NCI-H146 (cell line): ENCODE measurements at regions not wholly inside any gene's neighbourhood (a gene's known extent, or its start where the extent isn't known, plus 50 kb on each side); places are given as distances from the start of the nearest gene placed in this dataset.
"Not testable (repeated sequence)": the region's sequence is repeated elsewhere in the genome, so short reads cannot be mapped to it uniquely, and the experiment has no call there.

Experiments
- DNase-seq: peaks from one replicate; lab custom pipeline; 2025; lab: John Stamatoyannopoulos, UW

DNA sequence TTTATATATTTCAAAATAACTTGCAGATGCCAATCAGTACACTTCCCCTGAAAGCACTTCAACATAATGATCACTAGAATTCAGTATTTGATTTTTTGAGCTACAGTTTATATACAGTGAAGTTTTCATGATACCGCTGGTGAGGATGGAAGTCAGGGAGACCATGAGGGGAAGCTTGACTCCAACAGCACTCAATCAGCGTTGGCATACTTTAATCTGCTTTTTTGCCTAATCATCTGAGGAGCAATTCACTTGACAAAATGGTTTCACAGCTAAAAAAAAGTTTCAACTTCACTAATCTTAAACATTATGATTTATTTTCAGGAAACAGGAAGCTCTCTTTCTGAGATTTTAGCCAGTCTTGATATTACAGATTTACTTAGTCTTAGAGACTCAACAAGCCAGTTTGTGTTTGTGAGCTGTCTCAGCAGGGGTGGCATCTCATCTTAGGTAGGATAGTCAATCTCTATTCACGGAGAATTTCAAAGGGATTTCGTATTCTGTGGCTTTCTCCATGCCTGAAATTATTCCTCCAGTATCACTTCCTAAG lies 111.4 kb upstream of the ARRDC3 start:
- DNase-seq: no peak

DNA sequence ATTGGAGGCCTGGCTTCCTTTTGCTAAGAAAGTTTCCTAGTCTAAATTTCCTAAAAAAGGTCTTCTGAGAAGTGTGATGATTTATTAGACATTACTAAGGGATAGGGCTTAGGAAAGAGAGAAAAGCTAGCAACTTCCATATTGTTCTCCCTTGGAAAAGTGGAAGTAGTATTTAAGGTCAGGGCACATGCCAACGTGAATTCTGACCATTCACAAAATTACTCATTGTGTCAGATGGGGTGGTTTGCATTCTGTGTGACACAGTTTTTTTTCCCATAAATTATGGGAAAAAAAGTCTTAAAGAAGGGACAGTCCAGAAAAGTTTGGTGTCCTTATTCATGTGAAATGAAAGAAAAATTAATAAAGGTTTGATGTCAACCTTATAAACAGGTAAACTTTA lies 110.0 kb upstream of the ARRDC3 start:
- DNase-seq: no peak

DNA sequence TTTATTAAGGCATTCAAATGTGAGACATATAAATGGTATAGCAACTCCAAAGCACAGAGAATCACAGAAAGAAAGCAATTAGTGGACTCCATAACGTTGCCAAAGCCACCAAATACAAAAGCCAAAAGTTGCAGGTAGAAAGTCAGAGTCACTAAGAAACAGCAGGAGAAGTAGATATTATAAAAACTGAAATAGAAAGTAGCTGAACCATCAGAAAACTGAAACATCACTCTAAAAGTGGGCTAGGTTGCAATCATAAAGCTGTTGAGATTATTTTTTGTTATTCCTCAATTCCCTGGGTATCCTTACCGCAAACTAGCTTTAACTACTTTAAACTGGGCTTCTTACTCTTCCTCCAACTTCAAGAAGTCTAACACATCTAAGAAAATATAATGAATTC lies 108.1 kb upstream of the ARRDC3 start:
- no peak for DNase-seq

DNA sequence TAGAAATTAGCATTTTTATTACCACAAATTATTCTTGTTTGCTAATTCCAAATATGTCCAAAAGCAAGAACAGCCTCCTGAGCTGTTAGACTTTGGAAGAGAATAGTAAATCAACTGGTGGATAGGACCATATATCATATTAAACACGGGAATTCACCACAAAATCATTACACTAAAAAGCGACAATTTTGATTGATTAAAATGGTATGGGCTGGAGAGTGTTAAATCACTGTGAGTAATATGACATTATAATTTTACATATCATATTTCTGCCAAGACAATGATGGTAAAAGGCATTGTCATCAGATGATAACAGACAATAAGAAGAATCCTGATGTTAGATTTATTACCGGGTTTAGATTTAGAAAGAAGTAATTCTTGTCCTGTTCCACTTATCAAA lies 107.2 kb upstream of the ARRDC3 start:
- no peak for DNase-seq

DNA sequence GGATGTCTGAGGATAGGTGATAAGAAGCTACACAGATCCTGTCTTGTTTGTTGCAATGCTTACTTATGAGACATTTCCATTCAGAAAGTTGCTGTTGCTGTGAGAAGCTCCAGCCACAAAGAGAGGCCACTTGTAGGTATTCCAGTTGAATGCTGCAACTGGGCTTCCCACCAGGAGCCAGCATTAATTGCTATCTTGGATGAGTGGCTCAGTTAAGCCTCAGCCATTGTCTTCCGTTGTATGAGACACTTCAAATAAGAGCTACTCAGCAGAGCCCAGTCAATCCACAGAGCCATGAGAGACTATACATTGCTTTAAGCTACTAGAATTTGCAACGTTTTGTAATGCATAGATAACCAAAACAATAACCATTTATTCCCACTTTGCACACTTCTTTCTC lies 104.3 kb upstream of the ARRDC3 start:
- DNase-seq: peak; percentile 14

DNA sequence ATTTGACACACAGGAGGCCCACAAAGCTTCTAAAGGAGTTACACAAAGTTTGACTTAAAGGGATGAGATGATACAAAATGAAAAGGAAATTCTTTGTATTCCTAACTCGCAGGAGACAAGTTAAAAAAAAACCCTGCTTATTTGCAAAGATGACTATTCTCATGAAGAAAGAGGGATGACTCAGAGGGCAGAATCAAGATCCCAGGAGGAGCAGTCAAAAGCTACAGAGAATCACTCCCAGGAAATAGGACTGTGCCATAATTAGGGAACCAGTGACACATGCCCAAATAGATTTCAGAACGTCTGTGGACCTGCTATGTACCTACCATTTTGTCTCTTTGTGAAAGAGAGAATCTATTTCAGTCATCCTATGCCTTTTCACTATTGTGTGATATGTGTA lies 103.5 kb upstream of the ARRDC3 start:
- DNase-seq: no peak

DNA sequence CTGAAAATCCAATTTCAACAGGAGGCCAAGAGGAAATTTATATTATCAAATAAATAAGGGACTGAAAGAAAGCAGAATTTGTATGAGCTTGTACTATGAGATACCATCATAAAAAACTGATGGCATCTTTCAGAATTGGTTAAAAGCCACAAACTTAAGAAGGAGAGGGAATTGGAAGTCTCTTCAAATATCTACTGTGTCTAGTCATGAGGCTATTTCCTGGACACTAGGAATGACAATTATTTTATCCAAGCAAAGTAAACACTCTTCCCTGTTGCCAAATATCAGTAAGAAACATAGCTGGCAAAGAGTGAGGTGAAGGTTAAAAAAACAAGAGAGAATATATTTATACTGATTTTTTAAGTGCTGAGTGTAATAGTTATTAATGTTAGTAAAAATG lies 101.5 kb upstream of the ARRDC3 start:
- no peak for DNase-seq

DNA sequence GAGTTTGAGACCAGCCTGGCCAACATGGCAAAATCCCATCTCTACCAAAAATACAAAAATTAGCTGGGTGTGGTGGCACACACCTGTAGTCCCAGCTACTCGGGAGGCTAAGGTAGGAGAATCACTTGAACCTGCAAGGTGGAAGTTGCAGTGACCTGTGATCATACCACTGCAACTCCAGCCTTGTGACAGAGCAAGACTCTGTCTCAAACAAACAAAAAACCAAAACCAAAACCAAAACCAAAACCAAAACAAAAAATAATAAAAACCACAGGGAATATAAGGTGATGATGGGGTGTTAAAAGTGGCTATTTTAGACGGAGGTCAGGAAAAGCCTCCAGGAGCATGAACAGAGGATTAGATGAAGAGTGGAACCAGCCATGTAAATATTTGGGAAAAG lies 96.3 kb upstream of the ARRDC3 start:
- not testable (repeated sequence) for DNase-seq

DNA sequence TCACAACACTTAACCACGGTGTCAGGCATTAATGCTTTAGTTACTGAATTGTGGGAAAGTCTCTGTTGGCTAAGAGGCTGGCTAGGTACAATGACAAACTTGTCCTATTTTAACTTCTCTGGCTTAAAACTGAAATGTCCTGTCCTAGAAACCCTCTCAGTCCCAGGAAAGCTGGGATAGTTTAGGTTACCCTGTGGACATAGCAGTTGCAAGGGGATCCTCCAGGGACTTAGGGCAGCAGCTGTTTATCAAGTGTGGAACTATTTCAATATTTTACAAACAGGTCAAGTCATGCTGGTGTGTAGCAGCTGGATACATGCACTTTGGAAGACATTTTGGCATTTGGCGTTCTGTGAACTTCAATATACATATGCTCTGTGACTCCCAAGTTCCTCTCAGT lies 95.0 kb upstream of the ARRDC3 start:
- no peak for DNase-seq

DNA sequence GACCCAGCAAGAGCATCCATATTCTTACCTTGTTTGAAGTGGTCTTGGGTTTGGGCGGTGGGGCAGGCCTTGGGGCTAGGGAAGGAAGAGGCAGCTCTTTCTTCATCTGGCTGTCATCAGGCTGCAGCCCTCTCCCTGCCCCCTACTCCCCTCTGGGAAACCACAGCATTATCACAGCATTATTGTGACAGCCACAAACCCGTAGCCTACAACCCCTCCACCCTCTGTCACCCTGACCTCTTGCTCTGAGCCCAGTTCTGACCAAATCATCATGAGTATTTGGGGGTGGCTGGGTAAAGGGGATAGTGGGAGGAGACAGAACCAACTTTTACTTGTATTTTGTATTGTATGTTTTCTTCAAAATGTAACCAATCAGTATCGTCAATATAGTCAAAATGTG lies 94.3 kb upstream of the ARRDC3 start:
- no peak for DNase-seq

DNA sequence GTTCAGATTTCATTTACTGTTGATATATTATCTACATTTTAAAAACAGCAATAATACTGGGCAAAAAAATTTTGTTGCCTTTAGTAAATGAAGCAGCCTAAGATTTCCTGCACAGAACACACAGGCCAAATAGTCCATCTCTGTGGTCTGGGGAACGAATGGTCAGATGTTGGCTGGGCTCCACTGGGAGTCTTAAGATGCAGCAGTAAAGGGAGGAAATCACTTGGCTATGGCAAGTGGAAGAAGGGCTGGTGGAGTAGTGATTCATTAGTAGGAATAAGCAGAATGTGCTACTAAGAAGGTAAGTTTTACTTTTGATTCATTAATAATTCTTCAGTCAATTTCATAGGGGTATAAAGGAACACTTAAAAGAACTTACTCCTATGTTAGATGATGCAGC lies 91.1 kb upstream of the ARRDC3 start:
- no peak for DNase-seq

DNA sequence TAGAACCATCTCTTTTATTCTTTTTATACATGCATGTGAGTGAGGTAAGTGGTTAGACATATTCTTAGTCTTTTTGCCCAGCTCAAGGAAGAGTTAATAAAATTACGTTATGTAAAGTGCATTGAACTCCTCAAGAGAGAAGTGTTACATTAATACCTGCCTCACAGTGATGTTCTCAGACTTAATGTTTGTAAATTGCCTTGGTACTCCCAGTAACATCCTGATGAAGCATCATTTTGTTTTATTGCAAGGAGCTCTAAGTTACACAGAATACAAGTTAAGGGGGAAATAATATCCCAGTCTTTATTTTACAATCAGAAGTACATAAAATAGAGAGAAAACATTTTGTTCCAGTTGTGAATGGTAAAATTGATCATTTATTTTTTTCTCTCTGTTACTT lies 89.5 kb upstream of the ARRDC3 start:
- no peak for DNase-seq

DNA sequence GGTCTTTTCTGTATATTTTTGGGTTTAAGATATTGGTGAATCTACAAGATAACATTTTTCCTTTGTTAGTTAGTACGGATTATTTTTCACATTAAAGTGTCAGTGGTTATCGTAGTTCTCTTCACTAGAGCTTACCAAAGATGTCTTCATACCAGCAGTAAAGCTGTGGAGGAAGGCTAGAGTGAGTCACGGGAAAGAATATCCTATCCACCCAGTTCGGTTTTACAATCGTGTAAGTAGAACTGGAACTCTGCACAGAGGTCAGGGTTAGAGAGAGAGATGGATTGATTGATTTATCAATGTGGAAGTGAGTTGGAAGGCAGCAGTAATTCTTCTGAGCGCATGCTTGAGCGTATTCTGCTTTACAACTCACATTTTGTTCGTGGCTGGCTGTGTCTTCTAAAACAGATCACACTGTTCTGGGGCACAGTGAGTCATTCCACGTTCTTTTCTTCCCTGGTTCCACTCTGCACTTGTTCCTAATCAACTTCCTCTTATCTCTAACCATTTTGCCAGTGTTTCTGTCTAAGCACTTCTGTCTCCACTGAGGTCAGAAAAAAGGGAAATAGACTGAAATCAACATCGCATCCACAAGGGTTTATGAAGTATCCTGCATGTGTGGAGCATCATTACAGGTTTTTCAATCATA lies 86.5 kb upstream of the ARRDC3 start:
- DNase-seq: no peak

DNA sequence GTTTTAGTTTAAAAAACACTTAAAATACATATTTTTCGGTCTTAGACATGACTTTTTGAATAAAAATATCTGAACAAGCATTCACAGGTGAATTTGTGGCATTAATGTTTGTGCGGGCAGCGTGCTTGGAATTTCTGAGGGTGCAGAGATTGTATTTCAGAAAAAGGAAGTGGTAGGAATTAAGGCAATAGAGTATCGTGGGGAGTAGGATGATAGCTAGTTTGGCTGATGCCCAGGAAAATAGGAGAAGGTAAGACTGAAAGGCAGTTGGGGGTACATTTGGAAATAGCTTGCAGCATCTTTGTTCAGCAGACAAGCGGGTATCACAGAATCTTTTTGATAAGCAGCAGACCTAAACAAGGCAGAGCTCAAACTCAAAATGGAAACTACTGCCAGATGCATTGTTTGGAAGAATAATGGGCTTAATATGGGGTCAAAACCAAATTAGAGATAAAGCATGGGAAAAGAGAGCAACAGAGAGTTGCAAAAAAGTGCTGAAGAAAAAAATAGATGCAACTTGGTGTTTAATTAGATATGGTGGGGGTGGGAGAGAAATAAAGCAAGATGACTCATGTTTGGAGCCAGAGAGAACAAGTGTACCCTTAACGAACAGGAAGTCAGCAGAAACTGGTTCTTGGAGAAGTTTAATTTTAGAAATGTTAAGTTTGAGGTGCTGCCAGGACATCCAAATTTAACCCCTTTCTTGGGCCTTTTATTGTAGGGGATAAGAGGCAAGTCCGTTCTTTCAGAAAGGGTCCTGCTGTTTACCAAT lies 85.7 kb upstream of the ARRDC3 start:
- DNase-seq: no peak

DNA sequence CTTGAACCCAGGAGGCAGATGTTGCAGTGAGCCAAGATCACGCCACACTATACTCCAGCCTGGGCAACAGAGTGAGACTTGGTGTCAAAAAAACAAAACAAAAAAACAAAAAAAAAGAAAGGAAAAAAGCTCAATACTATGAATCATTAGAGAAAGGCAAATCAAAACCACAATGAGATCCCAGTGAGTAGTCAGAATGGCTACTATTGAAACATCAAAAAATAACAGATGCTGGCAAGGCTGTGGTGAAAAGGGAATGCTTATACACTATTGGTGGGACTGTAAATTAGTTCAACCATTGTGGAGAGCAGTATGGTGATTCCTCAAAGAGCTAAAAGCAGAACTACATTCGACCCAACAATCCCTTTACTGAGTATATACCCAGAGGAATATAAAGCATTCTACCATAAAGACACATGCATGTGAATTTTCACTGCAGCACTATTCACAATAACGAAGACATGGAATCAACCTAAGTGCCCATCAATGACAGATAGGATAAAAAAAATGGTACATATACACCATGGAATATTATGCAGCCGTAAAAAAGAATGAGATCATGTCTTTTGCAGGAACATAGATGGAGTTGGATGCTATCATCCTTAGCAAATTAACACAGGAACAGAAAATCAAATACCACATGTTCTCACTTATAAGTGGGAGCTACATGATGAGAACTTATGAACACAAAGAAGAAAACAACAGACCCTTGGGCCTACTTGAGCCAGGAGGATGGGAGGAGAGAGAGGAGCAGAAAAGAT lies 81.9 kb upstream of the ARRDC3 start:
- DNase-seq: no peak

DNA sequence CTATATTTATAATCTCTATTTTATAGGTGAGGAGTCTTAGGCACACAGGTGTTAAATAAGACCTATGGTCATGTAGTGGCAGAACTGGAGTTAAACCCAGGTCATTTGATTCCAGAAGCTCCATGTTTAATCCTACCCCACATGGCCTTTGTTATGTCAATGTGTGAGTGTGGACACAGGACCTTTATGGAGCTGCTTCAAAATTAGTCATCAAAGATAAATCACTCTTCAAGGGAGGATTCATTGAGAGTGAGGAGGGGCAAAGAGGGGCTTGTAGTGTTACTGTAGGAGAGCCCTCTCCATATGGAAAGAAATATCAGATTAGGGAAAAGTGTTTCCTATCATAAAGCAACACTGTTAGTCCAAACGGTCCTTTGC lies 74.6 kb upstream of the ARRDC3 start:
- DNase-seq: no peak

DNA sequence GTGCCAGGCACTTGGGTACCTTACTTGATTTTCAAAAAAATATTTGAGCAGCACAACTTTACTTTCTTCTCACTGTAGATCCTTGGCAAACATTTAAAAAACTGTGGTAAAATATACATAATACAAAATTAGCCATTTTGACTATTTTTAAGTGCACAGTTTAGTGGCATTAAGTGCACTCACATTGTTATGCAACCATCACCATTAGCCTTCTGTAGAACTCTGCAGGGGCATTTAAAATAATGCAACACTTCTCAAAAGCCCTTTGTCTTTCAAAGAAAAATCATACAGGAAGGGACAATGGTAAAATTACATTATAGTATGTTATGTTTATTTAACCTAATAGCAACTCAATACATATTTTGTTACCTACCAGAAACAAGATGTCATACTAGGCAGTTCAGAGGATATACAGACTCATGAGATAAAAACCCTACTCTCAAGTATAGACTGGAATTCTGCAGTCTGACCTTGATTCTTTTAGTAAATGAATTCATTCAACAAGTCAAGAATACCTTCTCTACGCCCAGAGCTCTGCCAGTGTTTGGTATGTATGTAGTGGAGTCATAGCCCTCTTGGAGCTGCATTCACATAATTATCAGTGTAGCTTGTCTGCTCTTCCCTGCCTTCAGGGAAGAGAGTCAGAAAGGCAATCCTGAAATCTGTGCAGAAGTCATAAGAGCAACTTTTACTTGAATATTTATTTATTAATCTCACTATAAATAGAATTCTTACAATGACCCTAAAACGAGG lies 74.0 kb upstream of the ARRDC3 start:
- no peak for DNase-seq

DNA sequence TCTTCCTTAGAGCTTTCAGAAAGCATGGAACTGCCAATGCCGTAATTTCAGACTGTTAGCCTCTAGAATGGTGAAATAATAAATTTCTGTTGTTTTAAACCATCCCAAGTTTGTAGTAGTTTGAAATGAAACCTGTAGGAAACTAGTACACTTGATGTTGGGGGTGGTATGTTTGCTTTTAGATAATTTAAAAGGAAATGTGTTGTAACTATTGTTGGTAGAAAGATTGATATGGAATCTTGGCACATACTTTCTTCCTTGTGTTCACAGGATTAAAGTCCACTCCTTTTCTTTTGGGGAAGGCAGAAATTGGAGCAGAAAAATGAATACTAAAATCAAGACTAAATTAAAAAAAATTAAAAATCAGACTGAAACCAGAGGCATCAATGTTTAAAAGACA lies 66.0 kb upstream of the ARRDC3 start:
- no peak for DNase-seq

DNA sequence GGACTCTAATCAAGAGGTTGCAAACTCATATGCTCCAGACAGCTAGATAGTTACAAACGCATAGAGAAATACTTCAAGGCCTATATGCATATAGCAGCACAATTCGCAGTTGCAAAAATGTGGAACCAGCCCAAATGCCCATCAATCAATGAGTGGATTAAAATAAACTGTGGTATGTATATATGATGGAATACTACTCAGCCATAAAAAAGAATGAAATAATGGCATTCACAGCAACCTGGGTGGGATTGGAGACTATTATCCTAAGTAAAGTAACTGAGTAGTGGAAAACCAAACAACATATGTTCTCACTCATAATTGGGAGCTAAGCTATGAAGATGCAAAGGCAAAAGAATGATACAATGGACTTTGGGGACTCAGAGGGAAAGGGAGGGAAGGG lies 65.0 kb upstream of the ARRDC3 start:
- DNase-seq: not testable (repeated sequence)

DNA sequence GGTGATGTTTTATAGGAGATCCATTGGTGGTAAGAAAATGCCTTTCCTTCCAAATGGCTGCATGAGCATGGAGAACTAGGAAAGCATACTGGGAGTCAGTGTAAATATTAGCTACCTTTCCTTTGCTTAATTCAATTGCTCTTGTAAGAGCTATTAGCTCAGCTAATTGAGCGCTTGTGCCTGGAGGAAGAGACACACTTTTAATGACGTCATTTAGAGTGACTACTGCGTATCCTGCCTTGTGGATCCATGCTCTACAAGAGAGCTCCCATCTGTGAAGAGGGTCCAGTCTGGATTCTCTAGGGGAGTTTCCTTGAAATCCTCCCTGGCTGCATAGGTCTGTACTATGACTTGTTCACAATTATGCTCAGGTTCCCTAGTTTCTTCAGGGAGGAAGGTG lies 63.8 kb upstream of the ARRDC3 start:
- not testable (repeated sequence) for DNase-seq

DNA sequence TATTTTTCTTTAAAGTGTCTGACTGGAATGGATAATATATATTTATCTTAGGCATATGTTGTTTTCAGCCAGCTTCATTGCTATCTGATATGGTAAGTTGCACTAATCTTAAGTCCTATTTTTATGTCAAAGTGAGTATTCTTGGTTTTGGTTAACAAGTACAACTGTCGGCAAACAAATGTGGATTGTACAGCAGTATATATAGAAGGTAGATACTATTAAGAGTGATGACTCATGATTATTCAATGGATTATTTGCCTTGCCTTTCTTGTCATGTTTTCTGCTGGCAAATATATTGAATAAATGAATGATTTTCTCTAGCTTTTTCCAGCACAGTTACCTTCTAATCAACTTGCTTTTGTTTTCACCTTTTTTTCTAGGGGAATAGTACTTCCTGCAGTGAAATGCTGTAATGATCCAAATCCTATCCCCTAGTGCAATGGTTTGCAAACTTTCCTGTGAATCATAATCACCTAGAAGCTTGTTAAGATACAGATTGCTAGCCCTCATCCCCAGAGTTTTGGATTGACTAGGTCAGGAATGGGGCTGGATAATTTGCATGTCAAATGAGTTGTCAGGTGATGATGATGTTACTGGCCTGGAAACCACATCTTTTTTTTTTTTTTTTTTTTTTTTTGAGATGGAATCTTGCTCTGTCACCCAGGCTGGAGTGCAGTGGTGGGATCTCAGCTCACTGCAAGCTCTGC lies 60.8 kb upstream of the ARRDC3 start:
- no peak for DNase-seq

DNA sequence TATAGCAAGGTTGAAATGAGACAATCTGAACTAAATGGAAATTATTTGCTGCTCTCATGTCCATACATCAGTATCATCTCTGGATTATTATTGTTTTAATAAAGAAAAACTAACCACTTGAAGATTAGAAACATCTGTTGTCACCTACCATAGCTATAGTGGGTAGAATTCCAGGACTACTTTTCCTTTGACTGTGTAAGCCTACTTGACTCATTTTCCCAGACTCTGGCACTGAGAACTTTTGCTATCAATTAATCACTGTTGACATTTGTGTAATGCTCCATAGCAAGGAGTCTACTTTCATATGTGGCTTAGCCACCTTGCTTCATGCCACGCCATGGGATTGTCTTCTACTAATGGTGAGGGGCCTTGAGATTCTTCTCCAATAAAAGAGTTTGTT lies 59.9 kb upstream of the ARRDC3 start:
- no peak for DNase-seq
